Kidney epithelial cell (primary cell): ENCODE measurements at regions not wholly inside any gene's neighbourhood (a gene's known extent, or its start where the extent isn't known, plus 50 kb on each side); places are given as distances from the start of the nearest gene placed in this dataset.

Source experiments
- DNase-seq: peaks from one replicate; pipeline ENCODE4 v3.0.0-alpha.2; 2010; ENCODE audit warnings: low read depth
- H3K27me3 ChIP-seq: 2 replicates; pipeline ENCODE4 v1.6.0; 2011; ENCODE audit warnings: low read length; ENCODE audit not compliant: control insufficient read depth, insufficient read depth
- H3K36me3 ChIP-seq: 2 replicates; pipeline ENCODE4 v1.5.1; 2011; ENCODE audit warnings: low read length; ENCODE audit not compliant: control insufficient read depth, insufficient read depth
- H3K4me3 ChIP-seq: 2 replicates; pipeline ENCODE4 v1.5.1; 2011; ENCODE audit warnings: low read depth, mild to moderate bottlenecking, control low read depth, low read length
- TF ChIP-seq, protein P1 (sequence below): IDR thresholded peaks from 2 replicates; pipeline ENCODE4 v1.5.1; 2011; ENCODE audit warnings: mild to moderate bottlenecking, moderate library complexity, low read length, control low read depth, inconsistent platforms; ENCODE audit not compliant: insufficient read depth, poor library complexity, severe bottlenecking

DNA sequence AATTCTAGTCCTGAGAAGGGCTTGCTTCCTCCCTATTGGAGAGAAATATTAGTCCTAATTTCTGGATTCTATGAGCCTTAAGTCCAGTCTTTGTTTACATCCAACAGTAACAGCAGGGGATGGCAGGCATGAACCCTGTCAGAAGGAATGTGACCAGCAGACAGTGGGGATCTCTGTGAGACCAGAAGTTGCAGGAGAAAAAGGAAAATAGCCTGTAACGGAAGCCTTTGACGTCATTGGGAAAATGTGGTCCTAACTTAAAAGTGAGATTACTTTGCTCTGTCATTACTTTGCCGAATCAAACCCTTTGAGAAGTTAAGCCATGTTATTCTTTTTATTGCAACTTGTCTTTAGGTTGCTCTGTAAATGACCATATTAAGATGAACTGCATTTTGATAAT is 218.2 kb upstream of the PRICKLE1 start:
- H3K4me3 ChIP-seq = no peak overlapping the region
- H3K36me3 ChIP-seq = no peaks in the 10 kb centered on the region
- H3K27me3 ChIP-seq = no peaks in the 10 kb centered on the region
- DNase-seq = no peak
- TF ChIP-seq, protein P1, sequence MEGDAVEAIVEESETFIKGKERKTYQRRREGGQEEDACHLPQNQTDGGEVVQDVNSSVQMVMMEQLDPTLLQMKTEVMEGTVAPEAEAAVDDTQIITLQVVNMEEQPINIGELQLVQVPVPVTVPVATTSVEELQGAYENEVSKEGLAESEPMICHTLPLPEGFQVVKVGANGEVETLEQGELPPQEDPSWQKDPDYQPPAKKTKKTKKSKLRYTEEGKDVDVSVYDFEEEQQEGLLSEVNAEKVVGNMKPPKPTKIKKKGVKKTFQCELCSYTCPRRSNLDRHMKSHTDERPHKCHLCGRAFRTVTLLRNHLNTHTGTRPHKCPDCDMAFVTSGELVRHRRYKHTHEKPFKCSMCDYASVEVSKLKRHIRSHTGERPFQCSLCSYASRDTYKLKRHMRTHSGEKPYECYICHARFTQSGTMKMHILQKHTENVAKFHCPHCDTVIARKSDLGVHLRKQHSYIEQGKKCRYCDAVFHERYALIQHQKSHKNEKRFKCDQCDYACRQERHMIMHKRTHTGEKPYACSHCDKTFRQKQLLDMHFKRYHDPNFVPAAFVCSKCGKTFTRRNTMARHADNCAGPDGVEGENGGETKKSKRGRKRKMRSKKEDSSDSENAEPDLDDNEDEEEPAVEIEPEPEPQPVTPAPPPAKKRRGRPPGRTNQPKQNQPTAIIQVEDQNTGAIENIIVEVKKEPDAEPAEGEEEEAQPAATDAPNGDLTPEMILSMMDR = no peak

DNA sequence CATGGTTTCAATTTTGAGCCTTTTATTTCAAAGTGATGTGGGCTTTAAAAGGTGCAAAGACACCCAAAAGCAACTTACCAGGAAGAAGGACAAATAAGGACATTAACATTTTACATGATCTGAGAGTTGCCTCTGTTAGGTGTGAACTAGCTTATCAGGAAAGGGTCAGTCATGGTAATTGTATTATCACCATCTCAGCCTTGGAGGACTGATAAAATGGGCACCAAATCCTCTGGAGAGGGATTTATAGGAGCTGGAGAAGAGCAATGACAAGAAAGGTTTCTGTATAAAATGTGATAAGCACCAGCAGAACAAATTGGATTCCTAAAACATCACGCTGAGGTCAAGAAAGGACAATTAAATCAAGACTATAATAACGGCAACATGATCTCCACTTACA is 217.7 kb upstream of the PRICKLE1 start:
- TF ChIP-seq, protein P1 = no peak
- DNase-seq = no peak
- H3K36me3 ChIP-seq = no peaks in the 10 kb centered on the region
- no peaks in the 10 kb centered on the region for H3K27me3 ChIP-seq
- no peak overlapping the region for H3K4me3 ChIP-seq

DNA sequence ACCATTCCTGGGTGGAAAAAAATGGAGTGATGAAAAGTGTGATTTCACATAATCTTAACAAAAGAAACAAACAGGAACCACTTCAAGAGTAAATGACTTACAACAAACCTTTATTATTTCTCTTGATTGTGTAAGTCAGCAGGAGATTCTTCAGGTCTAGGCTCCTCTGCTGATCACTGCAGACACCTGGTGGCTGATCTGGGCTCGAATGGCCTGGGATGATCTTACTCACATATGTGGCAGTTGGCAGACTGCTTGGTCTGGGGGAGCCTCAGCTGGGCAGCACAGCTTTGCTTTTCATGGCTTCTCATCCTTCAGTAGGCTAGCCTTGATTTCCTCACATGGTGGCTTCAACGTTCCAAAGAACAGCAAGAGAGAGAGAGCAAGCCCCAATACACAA is 215.4 kb upstream of the PRICKLE1 start:
- Histone ChIP-seq H3K4me3 (no peak overlapping the region), H3K27me3 (no peaks in the 10 kb centered on the region), H3K36me3 (no peaks in the 10 kb centered on the region)
- no peak for DNase-seq
- TF ChIP-seq, protein P1 = no peak

DNA sequence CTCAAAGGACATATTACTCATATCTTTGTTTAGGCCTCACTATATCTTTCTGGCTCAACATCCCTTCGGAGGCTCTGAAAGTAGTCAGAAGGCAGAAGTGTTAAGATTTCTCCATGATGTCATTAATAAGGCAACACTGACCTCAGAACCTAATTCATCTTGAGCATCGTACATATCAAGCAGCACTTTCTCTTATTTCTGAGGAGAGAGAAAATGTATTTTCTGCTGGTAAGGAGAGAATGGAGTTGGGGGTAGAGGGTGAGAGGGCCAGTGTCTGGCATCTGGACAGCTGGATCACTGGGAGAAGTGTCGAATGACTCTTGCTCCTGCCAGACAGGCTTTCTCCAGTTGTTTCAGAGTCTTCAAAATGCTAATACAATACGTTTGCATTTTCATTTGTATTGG is 213.2 kb upstream of the PRICKLE1 start:
- Histone ChIP-seq H3K4me3 (no peak overlapping the region), H3K36me3 (no peaks in the 10 kb centered on the region), H3K27me3 (no peaks in the 10 kb centered on the region)
- no peak for DNase-seq
- TF ChIP-seq, protein P1 = no peak

DNA sequence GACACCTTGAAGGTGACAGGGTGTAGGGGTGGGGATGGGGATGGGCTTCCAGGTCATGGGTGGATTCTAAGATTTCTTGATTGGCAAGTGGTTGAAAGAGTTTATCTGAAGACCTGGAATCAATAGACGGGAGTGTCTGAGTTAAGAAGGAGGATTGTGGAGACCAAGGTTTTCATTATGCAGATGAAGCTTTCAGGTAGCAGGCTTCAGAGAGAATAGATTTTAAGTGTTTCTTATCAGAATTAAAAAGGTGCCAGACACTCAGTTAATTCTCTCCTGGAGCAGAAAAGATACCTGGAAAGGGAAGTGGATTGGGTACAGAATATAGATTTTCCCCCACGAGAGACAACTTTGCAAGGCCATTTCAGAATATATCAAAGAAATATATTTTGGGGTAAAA is 211.7 kb upstream of the PRICKLE1 start:
- Histone ChIP-seq H3K36me3 (no peaks in the 10 kb centered on the region), H3K4me3 (no peak overlapping the region), H3K27me3 (no peaks in the 10 kb centered on the region)
- DNase-seq = no peak
- TF ChIP-seq, protein P1 = no peak

DNA sequence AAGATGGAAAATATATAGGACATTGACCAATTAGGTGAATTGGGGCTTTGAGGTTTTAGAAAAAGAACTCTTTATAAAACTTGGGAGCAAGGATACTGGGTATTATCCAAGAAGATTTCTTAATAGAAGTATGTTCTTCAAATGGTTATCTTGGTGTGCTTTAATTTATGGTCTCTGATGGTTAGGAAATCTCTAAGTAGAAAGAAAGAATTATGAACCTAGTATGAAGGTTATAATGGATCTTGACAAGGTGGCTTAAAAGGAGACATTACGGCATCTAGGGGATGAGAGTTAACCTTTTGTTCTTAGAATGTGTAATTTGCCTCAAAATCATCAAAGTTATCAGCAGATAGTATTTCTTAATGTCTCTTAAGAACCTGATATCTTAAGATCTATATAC is 210.4 kb upstream of the PRICKLE1 start:
- Histone ChIP-seq H3K36me3 (no peaks in the 10 kb centered on the region), H3K4me3 (no peak overlapping the region), H3K27me3 (no peaks in the 10 kb centered on the region)
- no peak for DNase-seq
- TF ChIP-seq, protein P1 = no peak
